HEK293 (cell line): ENCODE measurements at regions not wholly inside any gene's neighbourhood (a gene's known extent, or its start where the extent isn't known, plus 50 kb on each side); places are given as distances from the start of the nearest gene placed in this dataset.

Source experiments
- CTCF ChIA-PET: fragments of 350-600 bp; formaldehyde crosslinking; extraction: SDS; loops from one replicate; lab custom pipeline; 2021; ENCODE audit warnings: antibody characterized with exemption; lab: Yijun Ruan, JAX
- POLR2A ChIA-PET: fragments of 300-600 bp; formaldehyde crosslinking; extraction: SDS; loops from one replicate; lab custom pipeline; 2020; ENCODE audit warnings: antibody characterized with exemption, inconsistent platforms; lab: Yijun Ruan, JAX
- H3K27ac ChIP-seq: fragments of 200-500 bp; sonication (Bioruptor generic); 2 replicates; pipeline ENCODE4 v1.5.1; 2014; ENCODE audit warnings: low read depth, low read length, control low read depth, inconsistent platforms; ENCODE audit errors: extremely low read depth
- H3K36me3 ChIP-seq, 2 experiments: fragments of 200-500 bp in 1 of 2; sonication (Bioruptor generic) in 1 of 2; 1 replicate in 1 of 2; 2 replicates in 1 of 2; pipeline ENCODE4 v1.5.1; 2014 to 2017; ENCODE audit warnings: inconsistent platforms in 2 of 2, low read length in 2 of 2; ENCODE audit not compliant: control insufficient read depth in 2 of 2, insufficient read depth in 1 of 2
- H3K4me1 ChIP-seq: fragments of 200-500 bp; sonication (Bioruptor generic); 2 replicates; pipeline ENCODE4 v1.5.1; 2014; ENCODE audit warnings: mild to moderate bottlenecking, low read length, inconsistent platforms; ENCODE audit not compliant: control insufficient read depth, insufficient read depth
- H3K4me3 ChIP-seq: 2 replicates; pipeline ENCODE4 v1.5.1; 2011; ENCODE audit warnings: low read depth, mild to moderate bottlenecking, control low read depth, low read length, moderate library complexity
- H3K9me3 ChIP-seq: fragments of 200-500 bp; sonication (Bioruptor generic); 2 replicates; pipeline ENCODE4 v1.5.1; 2014; ENCODE audit warnings: low read depth, low read length, inconsistent platforms; ENCODE audit not compliant: control insufficient read depth, insufficient read depth
- GLIS1 ChIP-seq: fragments of 450-650 bp; formaldehyde crosslinking; IDR thresholded peaks from 2 replicates; pipeline ENCODE4 v1.5.1; 2016; ENCODE audit warnings: missing biosample characterization, missing genetic modification characterization
- IKZF3 ChIP-seq: fragments of 450-650 bp; IDR thresholded peaks from 2 replicates; pipeline ENCODE4 v1.5.0; 2018; ENCODE audit warnings: missing biosample characterization, mild to moderate bottlenecking, missing genetic modification characterization, moderate library complexity
- KLF1 ChIP-seq: fragments of 450-650 bp; formaldehyde crosslinking; IDR thresholded peaks from 2 replicates; pipeline ENCODE4 v1.5.1; 2016; ENCODE audit warnings: missing biosample characterization, missing genetic modification characterization
- PRDM1 ChIP-seq: fragments of 450-650 bp; formaldehyde crosslinking; IDR thresholded peaks from 2 replicates; pipeline ENCODE4; 2016; ENCODE audit warnings: missing biosample characterization, missing genetic modification characterization
- SALL2 ChIP-seq: fragments of 450-650 bp; formaldehyde crosslinking; IDR thresholded peaks from 2 replicates; pipeline ENCODE4 v1.5.0; 2017; ENCODE audit warnings: missing biosample characterization, mild to moderate bottlenecking, missing genetic modification characterization, borderline replicate concordance
- TRIM28 ChIP-seq: IDR thresholded peaks from 2 replicates; pipeline ENCODE4 v1.6.1; 2011; ENCODE audit warnings: low read length, control low read depth, borderline replicate concordance
- YY1 ChIP-seq: fragments of 450-650 bp; formaldehyde crosslinking; IDR thresholded peaks from 2 replicates; pipeline ENCODE4 v1.5.1; 2018; ENCODE audit warnings: missing biosample characterization, missing genetic modification characterization
- ZBTB17 ChIP-seq: fragments of 450-650 bp; formaldehyde crosslinking; IDR thresholded peaks from 2 replicates; pipeline ENCODE4 v1.5.1; 2016; ENCODE audit warnings: missing biosample characterization, missing genetic modification characterization
- ZBTB6 ChIP-seq: fragments of 450-650 bp; formaldehyde crosslinking; IDR thresholded peaks from 2 replicates; pipeline ENCODE4 v1.5.1; 2017; ENCODE audit warnings: missing biosample characterization, missing genetic modification characterization
- ZBTB8A ChIP-seq: fragments of 450-650 bp; formaldehyde crosslinking; IDR thresholded peaks from 2 replicates; pipeline ENCODE4 v1.5.1; 2016; ENCODE audit warnings: missing biosample characterization, missing genetic modification characterization
- ZFP41 ChIP-seq: fragments of 450-650 bp; formaldehyde crosslinking; IDR thresholded peaks from 2 replicates; pipeline ENCODE4 v1.5.1; 2016; ENCODE audit warnings: missing biosample characterization, missing genetic modification characterization, borderline replicate concordance
- ZNF10 ChIP-seq: fragments of 450-650 bp; formaldehyde crosslinking; IDR thresholded peaks from 2 replicates; pipeline ENCODE4 v1.5.1; 2017; ENCODE audit warnings: missing biosample characterization, missing genetic modification characterization
- ZNF169 ChIP-seq: fragments of 450-650 bp; formaldehyde crosslinking; IDR thresholded peaks from 2 replicates; pipeline ENCODE4 v1.5.1; 2016; ENCODE audit warnings: missing biosample characterization, missing genetic modification characterization
- ZNF404 ChIP-seq: fragments of 450-650 bp; formaldehyde crosslinking; IDR thresholded peaks from 2 replicates; pipeline ENCODE4 v1.5.1; 2017; ENCODE audit warnings: missing biosample characterization, missing genetic modification characterization
- ZNF423 ChIP-seq: fragments of 450-650 bp; formaldehyde crosslinking; IDR thresholded peaks from 2 replicates; pipeline ENCODE4 v1.5.1; 2016; ENCODE audit warnings: missing biosample characterization, missing genetic modification characterization
- ZNF426 ChIP-seq: fragments of 450-650 bp; formaldehyde crosslinking; IDR thresholded peaks from 2 replicates; pipeline ENCODE4 v1.5.1; 2017; ENCODE audit warnings: missing biosample characterization, missing genetic modification characterization, mild to moderate bottlenecking, inconsistent platforms, moderate library complexity
- ZNF473 ChIP-seq: fragments of 450-650 bp; formaldehyde crosslinking; IDR thresholded peaks from 2 replicates; pipeline ENCODE4 v1.5.1; 2017; ENCODE audit warnings: missing biosample characterization, missing genetic modification characterization
- ZNF488 ChIP-seq: fragments of 450-650 bp; formaldehyde crosslinking; IDR thresholded peaks from 2 replicates; pipeline ENCODE4 v1.5.1; 2016; ENCODE audit warnings: missing biosample characterization, missing genetic modification characterization
- ZNF530 ChIP-seq: fragments of 450-650 bp; formaldehyde crosslinking; IDR thresholded peaks from 2 replicates; pipeline ENCODE4 v1.5.1; 2016; ENCODE audit warnings: low read depth, missing biosample characterization, missing genetic modification characterization
- ZNF560 ChIP-seq: fragments of 450-650 bp; formaldehyde crosslinking; IDR thresholded peaks from 2 replicates; pipeline ENCODE4 v1.5.1; 2017; ENCODE audit warnings: missing biosample characterization, missing genetic modification characterization, borderline replicate concordance
- ZNF571 ChIP-seq: fragments of 450-650 bp; formaldehyde crosslinking; IDR thresholded peaks from 2 replicates; pipeline ENCODE4 v1.5.0; 2017; ENCODE audit warnings: missing biosample characterization, missing genetic modification characterization
- ZNF585B ChIP-seq: fragments of 450-650 bp; formaldehyde crosslinking; IDR thresholded peaks from 2 replicates; pipeline ENCODE4 v1.5.1; 2016; ENCODE audit warnings: missing biosample characterization, missing genetic modification characterization
- ZNF654 ChIP-seq: fragments of 450-650 bp; formaldehyde crosslinking; IDR thresholded peaks from 2 replicates; pipeline ENCODE4 v1.5.1; 2016; ENCODE audit warnings: low read depth, missing biosample characterization, missing genetic modification characterization
- ZNF677 ChIP-seq: fragments of 450-650 bp; IDR thresholded peaks from 2 replicates; pipeline ENCODE4 v1.5.0; 2018; ENCODE audit warnings: missing biosample characterization, mild to moderate bottlenecking, missing genetic modification characterization, moderate library complexity
- ZSCAN16 ChIP-seq: fragments of 450-650 bp; formaldehyde crosslinking; IDR thresholded peaks from 2 replicates; pipeline ENCODE4 v1.5.1; 2016; ENCODE audit warnings: missing biosample characterization, missing genetic modification characterization
- ZSCAN4 ChIP-seq: fragments of 450-650 bp; formaldehyde crosslinking; IDR thresholded peaks from 2 replicates; pipeline ENCODE4 v1.5.1; 2017; ENCODE audit warnings: missing biosample characterization, missing genetic modification characterization

GRCh38 chr10:8445353-8445752 lies 390.9 kb downstream of the GATA3 start:
- H3K4me1 ChIP-seq = no peaks in the 10 kb centered on the region
- H3K9me3 ChIP-seq = no peaks in the 10 kb centered on the region
- POLR2A ChIA-PET = no interaction called here
- CTCF ChIA-PET = interaction anchor here (1.2 kb wide), 1 partner anchor 17 kb away, joined by 3 read pairs; no protein-coding TSS in a partner anchor
- H3K27ac ChIP-seq = no peak overlapping the region
- no peaks in the 10 kb centered on the region for H3K36me3 ChIP-seq
- H3K4me3 ChIP-seq = no peak overlapping the region
- no peak for TF ChIP-seq SALL2 (tag by site-specific recombination)
- 0 out of 2 replicates have a peak, but pooled peaks have one; percentile 23 for TF ChIP-seq ZNF10 (tag by site-specific recombination)

- no peaks in the 10 kb centered on the region for H3K4me1 ChIP-seq
- CTCF ChIA-PET = no interaction called here
- H3K27ac ChIP-seq = no peak overlapping the region
- H3K36me3 ChIP-seq = no peaks in the 10 kb centered on the region
- TF ChIP-seq ZNF654 (tag by site-specific recombination) = no peak
- no peak for TF ChIP-seq ZNF488 (tag by site-specific recombination)
- TF ChIP-seq ZNF423 = no peak
- TF ChIP-seq ZFP41 (tag by site-specific recombination) = no peak
- TF ChIP-seq ZNF426 (tag by site-specific recombination) = no peak
- TF ChIP-seq ZNF169 (tag by site-specific recombination) = no peak
- TF ChIP-seq ZNF473 (tag by site-specific recombination) = no peak
- no peak for TF ChIP-seq YY1 (tag by site-specific recombination)
- no peak for TF ChIP-seq KLF1 (tag by site-specific recombination)
- TF ChIP-seq, all 188 proteins: peak for 0
- H3K9me3 ChIP-seq = no peaks in the 10 kb centered on the region
- POLR2A ChIA-PET = interaction anchor here (0.9 kb wide), 1 partner anchor 9 kb away, joined by 3 read pairs; no protein-coding TSS in a partner anchor
- H3K4me3 ChIP-seq = no peak overlapping the region
Measured at GRCh38 chr10:8449909-8450308, 395.4 kb downstream of the GATA3 start.

GRCh38 chr10:8453587-8453986 lies 399.1 kb downstream of the GATA3 start:
- no peaks in the 10 kb centered on the region for H3K36me3 ChIP-seq
- TF ChIP-seq ZNF571 (tag by site-specific recombination) = no peak
- no peak for TF ChIP-seq ZNF560 (tag by site-specific recombination)
- no peak for TF ChIP-seq ZNF530
- TF ChIP-seq GLIS1 (tag by site-specific recombination) = no peak
- no peak for TF ChIP-seq ZNF404 (tag by site-specific recombination)
- TF ChIP-seq ZBTB17 (tag by site-specific recombination) = no peak
- no peak for TF ChIP-seq ZNF585B
- TF ChIP-seq ZNF677 = no peak
- TF ChIP-seq TRIM28 = no peak
- no peak for TF ChIP-seq ZSCAN16 (tag by site-specific recombination)
- TF ChIP-seq, all 188 proteins: peak for 0
- no peaks in the 10 kb centered on the region for H3K4me1 ChIP-seq
- POLR2A ChIA-PET = no interaction called here
- CTCF ChIA-PET = no interaction called here
- H3K4me3 ChIP-seq = no peak overlapping the region
- no peak overlapping the region for H3K27ac ChIP-seq
- H3K9me3 ChIP-seq = no peaks in the 10 kb centered on the region

GRCh38 chr10:8454357-8454756 lies 399.9 kb downstream of the GATA3 start:
- no peaks in the 10 kb centered on the region for H3K4me1 ChIP-seq
- TF ChIP-seq PRDM1 (tag by site-specific recombination) (no peak), IKZF3 (tag by site-specific recombination) (no peak), ZBTB8A (tag by site-specific recombination) (no peak), ZBTB6 (tag by site-specific recombination) (no peak), ZSCAN4 (tag by site-specific recombination) (no peak)
- TF ChIP-seq, all 188 proteins: peak for 0
- no peaks in the 10 kb centered on the region for H3K36me3 ChIP-seq
- ChIA-PET POLR2A (no interaction called here), CTCF (no interaction called here)
- H3K4me3 ChIP-seq = no peak overlapping the region
- H3K27ac ChIP-seq = no peak overlapping the region
- H3K9me3 ChIP-seq = no peaks in the 10 kb centered on the region
